Transverse colon (tissue), 3 donors: ENCODE measurements at regions not wholly inside any gene's neighbourhood (a gene's known extent, or its start where the extent isn't known, plus 50 kb on each side); places are given as distances from the start of the nearest gene placed in this dataset.

ENCODE experiments used
- POLR2A ChIP-seq: fragments of 450-650 bp; IDR thresholded peaks from one replicate; pipeline ENCODE4 v1.6.1; 2016; ENCODE audit warnings: antibody characterized with exemption, mild to moderate bottlenecking, moderate library complexity
- TF ChIP-seq, protein P1 (sequence below), 5 experiments: fragments of 200-600 bp in 3 of 5; fragments of 450-650 bp in 2 of 5; sonication (generic) in 3 of 5; IDR thresholded peaks; 1 replicate in 2 of 5; 2 replicates in 3 of 5; pipeline ENCODE4 v1.5.1; 2016 to 2017; ENCODE audit warnings: antibody characterized with exemption in 5 of 5, inconsistent platforms in 3 of 5, mild to moderate bottlenecking in 2 of 5, moderate library complexity in 1 of 5

DNA sequence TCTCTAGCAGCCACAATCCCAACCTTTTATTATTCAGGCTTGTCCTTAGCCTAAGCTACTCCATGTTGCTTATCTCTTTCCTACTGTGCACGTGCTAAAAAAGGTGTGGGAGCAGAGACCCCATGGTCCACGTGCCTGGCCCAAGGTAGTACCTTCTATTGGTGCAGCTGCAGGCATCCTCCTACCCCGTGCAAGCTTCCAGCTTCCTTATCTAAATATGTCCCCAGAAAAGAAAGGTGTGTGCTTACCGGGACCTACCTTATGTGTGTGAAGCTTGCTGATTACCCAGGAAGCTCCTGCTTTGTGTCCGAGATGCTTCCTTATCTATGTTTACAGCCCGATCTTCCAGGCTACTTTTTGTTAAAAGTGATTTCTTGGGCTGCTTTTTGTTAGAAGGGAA is 2382.4 kb downstream of the PCDH9 start:
- TF ChIP-seq, protein P1, sequence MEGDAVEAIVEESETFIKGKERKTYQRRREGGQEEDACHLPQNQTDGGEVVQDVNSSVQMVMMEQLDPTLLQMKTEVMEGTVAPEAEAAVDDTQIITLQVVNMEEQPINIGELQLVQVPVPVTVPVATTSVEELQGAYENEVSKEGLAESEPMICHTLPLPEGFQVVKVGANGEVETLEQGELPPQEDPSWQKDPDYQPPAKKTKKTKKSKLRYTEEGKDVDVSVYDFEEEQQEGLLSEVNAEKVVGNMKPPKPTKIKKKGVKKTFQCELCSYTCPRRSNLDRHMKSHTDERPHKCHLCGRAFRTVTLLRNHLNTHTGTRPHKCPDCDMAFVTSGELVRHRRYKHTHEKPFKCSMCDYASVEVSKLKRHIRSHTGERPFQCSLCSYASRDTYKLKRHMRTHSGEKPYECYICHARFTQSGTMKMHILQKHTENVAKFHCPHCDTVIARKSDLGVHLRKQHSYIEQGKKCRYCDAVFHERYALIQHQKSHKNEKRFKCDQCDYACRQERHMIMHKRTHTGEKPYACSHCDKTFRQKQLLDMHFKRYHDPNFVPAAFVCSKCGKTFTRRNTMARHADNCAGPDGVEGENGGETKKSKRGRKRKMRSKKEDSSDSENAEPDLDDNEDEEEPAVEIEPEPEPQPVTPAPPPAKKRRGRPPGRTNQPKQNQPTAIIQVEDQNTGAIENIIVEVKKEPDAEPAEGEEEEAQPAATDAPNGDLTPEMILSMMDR (IDR thresholded peaks at IDR 0.05) = no peak
- TF ChIP-seq POLR2A = no peak
